ENCODE measurements at regions not wholly inside any gene's neighbourhood (a gene's known extent, or its start where the extent isn't known, plus 50 kb on each side); places are given as distances from the start of the nearest gene placed in this dataset.

- TF ChIP-seq PPARA (CRISPR knock-in tag; IDR thresholded peaks at IDR 0.05; ENCODE audit: borderline replicate concordance) (no peak), PATZ1 (CRISPR knock-in tag; IDR thresholded peaks at IDR 0.05; ENCODE audit: borderline replicate concordance) (no peak), ZC3H10 (CRISPR knock-in tag; IDR thresholded peaks at IDR 0.05) (no peak), GLIS3 (CRISPR knock-in tag; IDR thresholded peaks at IDR 0.05) (no peak), ZNF565 (CRISPR knock-in tag; conservative IDR thresholded peaks at IDR 0.05; ENCODE audit: low read depth) (no peak), ZNF70 (CRISPR knock-in tag; IDR thresholded peaks at IDR 0.05) (no peak), TSHZ2 (CRISPR knock-in tag; IDR thresholded peaks at IDR 0.05) (no peak), OSR1 (CRISPR knock-in tag; IDR thresholded peaks at IDR 0.05) (no peak), ARNTL (CRISPR knock-in tag; IDR thresholded peaks at IDR 0.05; ENCODE audit: borderline replicate concordance, low read depth) (no peak), ZFP30 (CRISPR knock-in tag; IDR thresholded peaks at IDR 0.05) (no peak), CSDC2 (CRISPR knock-in tag; IDR thresholded peaks at IDR 0.05) (no peak), CREB5 (CRISPR knock-in tag; IDR thresholded peaks at IDR 0.05; ENCODE audit: low read depth) (no peak), RARB (CRISPR knock-in tag; IDR thresholded peaks at IDR 0.05) (no peak), ESRRG (CRISPR knock-in tag; IDR thresholded peaks at IDR 0.05) (no peak)
- ATAC-seq: no peak
These were observed 357.6 kb downstream of the DSC3 start for GRCh38 chr18:30684825-30685481.

- no peak for TF ChIP-seq TCF4 (CRISPR knock-in tag; IDR thresholded peaks at IDR 0.05; ENCODE audit: borderline replicate concordance)
- TF ChIP-seq CREB5 (CRISPR knock-in tag; IDR thresholded peaks at IDR 0.05; ENCODE audit: low read depth): no peak
- TF ChIP-seq GLIS3 (CRISPR knock-in tag; IDR thresholded peaks at IDR 0.05): no peak
- TF ChIP-seq CSRNP3 (CRISPR knock-in tag; IDR thresholded peaks at IDR 0.05): no peak
- TF ChIP-seq BACH2 (CRISPR knock-in tag; IDR thresholded peaks at IDR 0.05; ENCODE audit: borderline replicate concordance): no peak
- TF ChIP-seq POU6F1 (CRISPR knock-in tag; IDR thresholded peaks at IDR 0.05; ENCODE audit: borderline replicate concordance, low read depth): no peak
- no peak for TF ChIP-seq ZC3H10 (CRISPR knock-in tag; IDR thresholded peaks at IDR 0.05)
- no peak for TF ChIP-seq CSDC2 (CRISPR knock-in tag; IDR thresholded peaks at IDR 0.05)
- no peak for TF ChIP-seq OSR1 (CRISPR knock-in tag; IDR thresholded peaks at IDR 0.05)
- TF ChIP-seq RARB (CRISPR knock-in tag; IDR thresholded peaks at IDR 0.05): no peak
- no peak for TF ChIP-seq TOX (CRISPR knock-in tag; IDR thresholded peaks at IDR 0.05; ENCODE audit: borderline replicate concordance)
- TF ChIP-seq ZNF8 (CRISPR knock-in tag; IDR thresholded peaks at IDR 0.05): no peak
- TF ChIP-seq ZFP3 (CRISPR knock-in tag; IDR thresholded peaks at IDR 0.05): no peak
- ATAC-seq: no peak
These were observed 358.7 kb downstream of the DSC3 start for GRCh38 chr18:30683836-30684235.

Measured in SK-N-SH treated with all-trans-retinoic acid at 6 μM for 48 hours (cell line).